GM12878 (cell line): ENCODE measurements at regions not wholly inside any gene's neighbourhood (a gene's known extent, or its start where the extent isn't known, plus 50 kb on each side); places are given as distances from the start of the nearest gene placed in this dataset.

Experiments
- CHD4 ChIP-seq: fragments of 200-600 bp; sonication (generic); IDR thresholded peaks from 2 replicates; pipeline ENCODE4 v1.6.1; 2016; ENCODE audit warnings: mild to moderate bottlenecking
- CTCF ChIP-seq, 3 experiments: IDR thresholded peaks in 2 of 3; conservative IDR thresholded peaks in 1 of 3; 2 replicates each; pipeline ENCODE4 v1.5.1; 2011; ENCODE audit warnings: low read depth in 3 of 3, low read length in 3 of 3, mild to moderate bottlenecking in 3 of 3, control low read depth in 2 of 3, moderate library complexity in 2 of 3, inconsistent platforms in 1 of 3, mixed read lengths in 1 of 3; ENCODE audit not compliant: control insufficient read depth in 2 of 3, insufficient read depth in 1 of 3; ENCODE audit errors: extremely low read depth in 1 of 3
- JUND ChIP-seq: IDR thresholded peaks from 2 replicates; pipeline ENCODE4 v1.6.1; 2012; ENCODE audit warnings: low read depth, mild to moderate bottlenecking, low read length, improper control_type of control experiment, moderate library complexity
- POLR2A ChIP-seq: IDR thresholded peaks from 2 replicates; pipeline ENCODE4 v1.6.1; 2011; ENCODE audit warnings: low read depth, mild to moderate bottlenecking, low read length
- POLR2AphosphoS5 ChIP-seq: IDR thresholded peaks from 2 replicates; pipeline ENCODE4 v1.6.1; 2011; ENCODE audit warnings: mild to moderate bottlenecking, low read length, inconsistent platforms
- PRDM15 ChIP-seq: fragments of 450-650 bp; formaldehyde crosslinking; IDR thresholded peaks from 2 replicates; pipeline ENCODE4 v1.4.0; 2020; ENCODE audit warnings: mild to moderate bottlenecking, moderate library complexity
- SIN3A ChIP-seq: IDR thresholded peaks from 2 replicates; pipeline ENCODE4 v1.6.1; 2012; ENCODE audit warnings: low read depth, low read length, improper control_type of control experiment
- SMAD1 ChIP-seq: fragments of 450-650 bp; IDR thresholded peaks from 2 replicates; pipeline ENCODE4 v1.6.1; 2018; ENCODE audit warnings: mild to moderate bottlenecking, low read depth; ENCODE audit not compliant: partially characterized antibody
- SP1 ChIP-seq: IDR thresholded peaks from one replicate; pipeline ENCODE4 v1.6.1; 2011; ENCODE audit warnings: low read depth, low read length
- ZNF384 ChIP-seq: IDR thresholded peaks from 2 replicates; pipeline ENCODE4 v1.6.1; 2012; ENCODE audit warnings: low read depth, mild to moderate bottlenecking, low read length, improper control_type of control experiment, borderline replicate concordance

GRCh38 chr4:164313853-164314252, 440.1 kb upstream of the SMIM31 start:
- no peak for TF ChIP-seq POLR2A
- TF ChIP-seq CHD4 = no peak
- TF ChIP-seq SIN3A = no peak
- TF ChIP-seq CTCF (IDR thresholded peaks at IDR 0.05 in 2 of 3, conservative IDR thresholded peaks at IDR 0.05 in 1 of 3; ENCODE audit: control insufficient read depth in 2 of 3, extremely low read depth in 1 of 3, insufficient read depth in 1 of 3, low read depth in 3 of 3, low read length in 3 of 3) = no peak
- TF ChIP-seq POLR2AphosphoS5 = no peak
- no peak for TF ChIP-seq SMAD1
- no peak for TF ChIP-seq JUND
- TF ChIP-seq SP1 = no peak
- TF ChIP-seq PRDM15 (CRISPR knock-in tag) = no peak
- TF ChIP-seq ZNF384 = no peak
